Neural progenitor cell (in vitro differentiated cells): ENCODE measurements at regions not wholly inside any gene's neighbourhood (a gene's known extent, or its start where the extent isn't known, plus 50 kb on each side); places are given as distances from the start of the nearest gene placed in this dataset.

Experiments
- DNase-seq: peaks from one replicate; pipeline ENCODE4 v3.0.0-alpha.2; 2016; ENCODE audit warnings: low spot score
- H2AFZ ChIP-seq: fragments of 200-600 bp; sonication (generic); replicated peaks from 2 replicates; pipeline ENCODE4 v1.6.1; 2016; ENCODE audit warnings: antibody characterized with exemption
- H3F3A ChIP-seq: fragments of 200-600 bp; sonication (generic); 2 replicates; pipeline ENCODE4 v1.6.1; 2016; ENCODE audit warnings: antibody characterized with exemption, low read depth
- H3K27ac ChIP-seq: fragments of 200-600 bp; sonication (generic); 2 replicates; pipeline ENCODE4 v1.5.1; 2016; ENCODE audit warnings: mild to moderate bottlenecking
- H3K27me3 ChIP-seq: fragments of 200-600 bp; sonication (generic); 2 replicates; pipeline ENCODE4 v1.6.1; 2016; ENCODE audit warnings: mild to moderate bottlenecking, moderate library complexity
- H3K36me3 ChIP-seq: fragments of 200-600 bp; sonication (generic); 2 replicates; pipeline ENCODE4 v1.5.1; 2016
- H3K4me1 ChIP-seq: fragments of 200-600 bp; sonication (generic); 2 replicates; pipeline ENCODE4 v1.6.1; 2016; ENCODE audit warnings: mixed run types
- H3K4me2 ChIP-seq: fragments of 200-600 bp; sonication (generic); 2 replicates; pipeline ENCODE4 v1.6.1; 2016
- H3K4me3 ChIP-seq: fragments of 200-600 bp; sonication (generic); 2 replicates; pipeline ENCODE4 v1.5.1; 2016
- H3K79me2 ChIP-seq: fragments of 200-600 bp; sonication (generic); 2 replicates; pipeline ENCODE4 v1.6.1; 2016; ENCODE audit warnings: low read depth
- H3K9ac ChIP-seq: fragments of 200-600 bp; sonication (generic); 2 replicates; pipeline ENCODE4 v1.6.1; 2016
- H3K9me3 ChIP-seq: fragments of 200-600 bp; sonication (generic); 2 replicates; pipeline ENCODE4 v1.5.1; 2016; ENCODE audit warnings: low read depth
- H4K20me1 ChIP-seq: fragments of 200-600 bp; sonication (generic); 2 replicates; pipeline ENCODE4 v1.6.1; 2016; ENCODE audit warnings: low read depth
- H3K27ac Mint-ChIP-seq: 3 replicates; pipeline ENCODE4 v1.8.0; 2021; ENCODE audit warnings: mixed read lengths
- H3K27me3 Mint-ChIP-seq: 2 replicates; pipeline ENCODE4 v1.8.0; 2022; ENCODE audit warnings: low read depth, mild to moderate bottlenecking, inconsistent platforms, moderate library complexity, mixed read lengths; ENCODE audit not compliant: insufficient read depth
- H3K36me3 Mint-ChIP-seq: 3 replicates; pipeline ENCODE4 v1.8.0; 2021; ENCODE audit warnings: mixed read lengths
- H3K4me1 Mint-ChIP-seq: 3 replicates; pipeline ENCODE4 v1.8.0; 2021; ENCODE audit warnings: mixed read lengths
- H3K4me3 Mint-ChIP-seq: 3 replicates; pipeline ENCODE4 v1.8.0; 2021; ENCODE audit warnings: mild to moderate bottlenecking, moderate library complexity, mixed read lengths
- H3K9me3 Mint-ChIP-seq: 3 replicates; pipeline ENCODE4 v1.8.0; 2020; ENCODE audit warnings: mixed read lengths
- CTCF ChIP-seq: fragments of 200-600 bp; sonication (generic); IDR thresholded peaks from 2 replicates; pipeline ENCODE4 v1.5.1; 2017; ENCODE audit warnings: antibody characterized with exemption, mild to moderate bottlenecking
- EZH2 ChIP-seq: fragments of 200-600 bp; sonication (generic); IDR thresholded peaks from 2 replicates; pipeline ENCODE4 v1.6.1; 2017; ENCODE audit warnings: antibody characterized with exemption, mild to moderate bottlenecking, moderate library complexity
- EZH2phosphoT487 ChIP-seq: fragments of 200-600 bp; sonication (generic); IDR thresholded peaks from 2 replicates; pipeline ENCODE4 v1.6.1; 2017; ENCODE audit warnings: antibody characterized with exemption

- Histone ChIP-seq H3K4me3 (no peak overlapping the region), H2AFZ (no peak overlapping the region), H3K27me3 (no peaks in the 10 kb centered on the region), H3K9me3 (no peaks in the 10 kb centered on the region), H3K4me2 (no peak overlapping the region), H3K36me3 (no peaks in the 10 kb centered on the region), H3K27ac (no peak overlapping the region), H4K20me1 (no peaks in the 10 kb centered on the region), H3K9ac (no peak overlapping the region), H3F3A (peaks cover 3% of the 10 kb centered on the region), H3K4me1 (peaks cover 20% of the 10 kb centered on the region), H3K79me2 (no peaks in the 10 kb centered on the region)
- H3K4me3 Mint-ChIP-seq, result no peak overlapping the region
- no peak overlapping the region for H3K27ac Mint-ChIP-seq
- no peak for DNase-seq
- TF ChIP-seq CTCF (no peak), EZH2phosphoT487 (no peak), EZH2 (no peak)
- no peaks in the 10 kb centered on the region for H3K36me3 Mint-ChIP-seq
- no peaks in the 10 kb centered on the region for H3K9me3 Mint-ChIP-seq
- peaks cover 4% of the 10 kb centered on the region for H3K27me3 Mint-ChIP-seq
- peaks cover 11% of the 10 kb centered on the region for H3K4me1 Mint-ChIP-seq
Measured at GRCh38 chr1:17949511-17949910, 158.1 kb upstream of the IGSF21 start.

GRCh38 chr1:17950728-17951127 is 156.9 kb upstream of the IGSF21 start:
- Histone ChIP-seq H3K4me2 (no peak overlapping the region), H3K27ac (no peak overlapping the region), H3K27me3 (no peaks in the 10 kb centered on the region), H3K4me3 (no peak overlapping the region), H3K9ac (no peak overlapping the region), H3K4me1 (peaks cover 20% of the 10 kb centered on the region), H3F3A (peaks cover 3% of the 10 kb centered on the region), H3K9me3 (no peaks in the 10 kb centered on the region), H3K36me3 (no peaks in the 10 kb centered on the region), H2AFZ (no peak overlapping the region), H4K20me1 (no peaks in the 10 kb centered on the region), H3K79me2 (no peaks in the 10 kb centered on the region)
- no peak overlapping the region for H3K4me3 Mint-ChIP-seq
- no peak for DNase-seq
- H3K27me3 Mint-ChIP-seq, result peaks cover 4% of the 10 kb centered on the region
- H3K36me3 Mint-ChIP-seq, result no peaks in the 10 kb centered on the region
- H3K9me3 Mint-ChIP-seq, result no peaks in the 10 kb centered on the region
- TF ChIP-seq CTCF (no peak), EZH2 (no peak), EZH2phosphoT487 (no peak)
- H3K4me1 Mint-ChIP-seq, result peaks cover 11% of the 10 kb centered on the region
- H3K27ac Mint-ChIP-seq, result no peak overlapping the region

GRCh38 chr1:17952506-17952905 is 155.1 kb upstream of the IGSF21 start:
- Histone ChIP-seq H3K79me2 (no peaks in the 10 kb centered on the region), H3K27ac (no peak overlapping the region), H3K9me3 (no peaks in the 10 kb centered on the region), H4K20me1 (no peaks in the 10 kb centered on the region), H2AFZ (no peak overlapping the region), H3K36me3 (no peaks in the 10 kb centered on the region), H3K4me2 (no peak overlapping the region), H3K9ac (no peak overlapping the region), H3K4me3 (no peak overlapping the region), H3K27me3 (no peaks in the 10 kb centered on the region), H3F3A (peaks cover 3% of the 10 kb centered on the region), H3K4me1 (peaks cover 23% of the 10 kb centered on the region)
- H3K36me3 Mint-ChIP-seq, result no peaks in the 10 kb centered on the region
- no peaks in the 10 kb centered on the region for H3K9me3 Mint-ChIP-seq
- no peak overlapping the region for H3K4me3 Mint-ChIP-seq
- no peak for DNase-seq
- TF ChIP-seq EZH2 (no peak), CTCF (no peak), EZH2phosphoT487 (no peak)
- H3K27ac Mint-ChIP-seq, result no peak overlapping the region
- peaks cover 4% of the 10 kb centered on the region for H3K27me3 Mint-ChIP-seq
- peaks cover 13% of the 10 kb centered on the region for H3K4me1 Mint-ChIP-seq

- peaks cover 4% of the 10 kb centered on the region for H3K27me3 Mint-ChIP-seq
- H3K4me3 Mint-ChIP-seq, result no peak overlapping the region
- Histone ChIP-seq H3F3A (peaks cover 7% of the 10 kb centered on the region), H4K20me1 (no peaks in the 10 kb centered on the region), H3K36me3 (no peaks in the 10 kb centered on the region), H3K9ac (no peak overlapping the region), H3K4me2 (no peak overlapping the region), H3K27me3 (no peaks in the 10 kb centered on the region), H2AFZ (no peak overlapping the region), H3K27ac (no peak overlapping the region), H3K79me2 (no peaks in the 10 kb centered on the region), H3K9me3 (no peaks in the 10 kb centered on the region), H3K4me1 (peaks cover 24% of the 10 kb centered on the region), H3K4me3 (no peak overlapping the region)
- H3K9me3 Mint-ChIP-seq, result no peaks in the 10 kb centered on the region
- TF ChIP-seq EZH2, result no peak
- TF ChIP-seq CTCF, result no peak
- TF ChIP-seq EZH2phosphoT487, result no peak
- no peak overlapping the region for H3K27ac Mint-ChIP-seq
- DNase-seq, result no peak
- no peaks in the 10 kb centered on the region for H3K36me3 Mint-ChIP-seq
- H3K4me1 Mint-ChIP-seq, result peaks cover 6% of the 10 kb centered on the region
Measured at GRCh38 chr1:17953921-17954320, 153.7 kb upstream of the IGSF21 start.
